ENCODE measurements at regions not wholly inside any gene's neighbourhood (a gene's known extent, or its start where the extent isn't known, plus 50 kb on each side); places are given as distances from the start of the nearest gene placed in this dataset.

DNA sequence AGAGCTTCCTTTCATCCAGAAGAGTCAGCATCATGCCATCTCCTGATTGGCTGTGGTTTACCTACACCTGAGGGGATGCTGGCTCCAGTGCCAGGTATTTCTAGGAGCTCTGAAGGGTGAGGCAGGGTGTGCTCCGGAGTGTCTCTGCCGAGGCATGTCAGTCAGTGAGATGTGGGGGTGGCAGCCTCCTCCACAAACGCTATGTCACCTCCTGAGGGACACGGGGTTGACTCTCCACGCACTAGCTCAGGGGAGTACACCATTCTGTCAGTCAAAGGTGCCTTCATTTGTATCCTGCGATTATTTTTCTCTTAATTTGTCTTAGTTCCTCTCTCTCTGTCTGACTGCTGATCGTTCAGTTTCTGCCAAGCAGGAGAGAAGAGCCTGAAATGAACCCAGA lies 604.5 kb downstream of the VRK1 start:
- TF ChIP-seq POLR2A (IDR thresholded peaks at IDR 0.05): no peak
- TF ChIP-seq, protein P1, sequence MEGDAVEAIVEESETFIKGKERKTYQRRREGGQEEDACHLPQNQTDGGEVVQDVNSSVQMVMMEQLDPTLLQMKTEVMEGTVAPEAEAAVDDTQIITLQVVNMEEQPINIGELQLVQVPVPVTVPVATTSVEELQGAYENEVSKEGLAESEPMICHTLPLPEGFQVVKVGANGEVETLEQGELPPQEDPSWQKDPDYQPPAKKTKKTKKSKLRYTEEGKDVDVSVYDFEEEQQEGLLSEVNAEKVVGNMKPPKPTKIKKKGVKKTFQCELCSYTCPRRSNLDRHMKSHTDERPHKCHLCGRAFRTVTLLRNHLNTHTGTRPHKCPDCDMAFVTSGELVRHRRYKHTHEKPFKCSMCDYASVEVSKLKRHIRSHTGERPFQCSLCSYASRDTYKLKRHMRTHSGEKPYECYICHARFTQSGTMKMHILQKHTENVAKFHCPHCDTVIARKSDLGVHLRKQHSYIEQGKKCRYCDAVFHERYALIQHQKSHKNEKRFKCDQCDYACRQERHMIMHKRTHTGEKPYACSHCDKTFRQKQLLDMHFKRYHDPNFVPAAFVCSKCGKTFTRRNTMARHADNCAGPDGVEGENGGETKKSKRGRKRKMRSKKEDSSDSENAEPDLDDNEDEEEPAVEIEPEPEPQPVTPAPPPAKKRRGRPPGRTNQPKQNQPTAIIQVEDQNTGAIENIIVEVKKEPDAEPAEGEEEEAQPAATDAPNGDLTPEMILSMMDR (IDR thresholded peaks at IDR 0.05): no peak
